Trophoblast cell (in vitro differentiated cells and primary cell): ENCODE measurements at regions not wholly inside any gene's neighbourhood (a gene's known extent, or its start where the extent isn't known, plus 50 kb on each side); places are given as distances from the start of the nearest gene placed in this dataset.

ENCODE experiments used
- DNase-seq, 2 donors: peaks; one replicate each; pipeline ENCODE4 v3.0.0-alpha.2; 2016
- H2AFZ ChIP-seq: 2 replicates; pipeline ENCODE4 v1.6.1; 2013; ENCODE audit warnings: low read length, moderate library complexity, mild to moderate bottlenecking; ENCODE audit not compliant: insufficient read depth, poor library complexity
- H2AK5ac ChIP-seq: 2 replicates; pipeline ENCODE4 v1.6.1; 2013; ENCODE audit warnings: mild to moderate bottlenecking, low read length
- H2BK120ac ChIP-seq: 2 replicates; pipeline ENCODE4 v1.6.1; 2013; ENCODE audit warnings: low read length, mild to moderate bottlenecking, moderate library complexity; ENCODE audit not compliant: insufficient read depth, poor library complexity
- H2BK12ac ChIP-seq: 2 replicates; pipeline ENCODE4 v1.6.1; 2013; ENCODE audit warnings: mild to moderate bottlenecking, low read length, moderate library complexity
- H2BK5ac ChIP-seq: 2 replicates; pipeline ENCODE4 v1.6.1; 2013; ENCODE audit warnings: low read length, low read depth, moderate library complexity, mild to moderate bottlenecking; ENCODE audit not compliant: poor library complexity
- H3K14ac ChIP-seq: 2 replicates; pipeline ENCODE4 v1.6.1; 2013; ENCODE audit warnings: mild to moderate bottlenecking, low read length
- H3K18ac ChIP-seq: 2 replicates; pipeline ENCODE4 v1.6.1; 2013; ENCODE audit warnings: mild to moderate bottlenecking, low read length
- H3K23ac ChIP-seq: 2 replicates; pipeline ENCODE4 v1.6.1; 2013; ENCODE audit warnings: low read length
- H3K27ac ChIP-seq: 2 replicates; pipeline ENCODE4 v1.5.1; 2013; ENCODE audit warnings: low read depth, mild to moderate bottlenecking, inconsistent platforms, low read length, moderate library complexity
- H3K27me3 ChIP-seq: 2 replicates; pipeline ENCODE4 v1.6.1; 2013; ENCODE audit warnings: inconsistent platforms, mild to moderate bottlenecking, low read length, moderate library complexity; ENCODE audit not compliant: insufficient read depth
- H3K36me3 ChIP-seq, 2 experiments: 1 replicate in 1 of 2; 2 replicates in 1 of 2; pipeline ENCODE4 v1.6.1; 2013; ENCODE audit warnings: low read length in 2 of 2, mild to moderate bottlenecking in 2 of 2, moderate library complexity in 1 of 2; ENCODE audit not compliant: insufficient read depth in 2 of 2, control insufficient read depth in 1 of 2
- H3K4ac ChIP-seq: 2 replicates; pipeline ENCODE4 v1.6.1; 2013; ENCODE audit warnings: low read depth, mild to moderate bottlenecking, low read length, moderate library complexity
- H3K4me1 ChIP-seq, 2 experiments: 1 replicate in 1 of 2; 2 replicates in 1 of 2; pipeline ENCODE4 v1.6.1; 2013; ENCODE audit warnings: low read length in 2 of 2, mild to moderate bottlenecking in 2 of 2, moderate library complexity in 1 of 2; ENCODE audit not compliant: insufficient read depth in 2 of 2, control insufficient read depth in 1 of 2
- H3K4me2 ChIP-seq: 2 replicates; pipeline ENCODE4 v1.6.1; 2013; ENCODE audit warnings: inconsistent platforms, mild to moderate bottlenecking, low read length, moderate library complexity
- H3K4me3 ChIP-seq: 2 replicates; pipeline ENCODE4 v1.5.1; 2013; ENCODE audit warnings: mild to moderate bottlenecking, low read depth, low read length, inconsistent platforms
- H3K79me1 ChIP-seq: one replicate; pipeline ENCODE4 v1.6.1; 2013; ENCODE audit warnings: low read length
- H3K79me2 ChIP-seq: 2 replicates; pipeline ENCODE4 v1.6.1; 2013; ENCODE audit warnings: low read length, mild to moderate bottlenecking; ENCODE audit not compliant: control insufficient read depth, insufficient read depth, poor library complexity
- H3K9ac ChIP-seq: 2 replicates; pipeline ENCODE4 v1.6.1; 2013; ENCODE audit warnings: mild to moderate bottlenecking, low read length
- H3K9me3 ChIP-seq: 2 replicates; pipeline ENCODE4 v1.6.1; 2013; ENCODE audit warnings: low read depth, mild to moderate bottlenecking, control low read depth, inconsistent platforms, low read length; ENCODE audit not compliant: insufficient read depth
- H4K12ac ChIP-seq: 2 replicates; pipeline ENCODE4 v1.6.1; 2013; ENCODE audit warnings: low read depth, mild to moderate bottlenecking, low read length, moderate library complexity
- H4K8ac ChIP-seq: 2 replicates; pipeline ENCODE4 v1.6.1; 2013; ENCODE audit warnings: low read depth, mild to moderate bottlenecking, low read length, moderate library complexity
- H4K91ac ChIP-seq: one replicate; pipeline ENCODE4 v1.6.1; 2013; ENCODE audit warnings: low read depth, mild to moderate bottlenecking, low read length, moderate library complexity
- WGBS: extraction: QIAGEN DNeasy Blood & Tissue Kit; methylation state at CpG from one replicate; pipeline ENCODE4 v1.1.7; 2013; ENCODE audit warnings: missing lambda C conversion rate; ENCODE audit not compliant: insufficient read length, insufficient coverage; ENCODE audit errors: extremely low coverage; 5-methylcytosine and 5-hydroxymethylcytosine counted together

- no CpG with 5 or more reads among the region's 9 CpGs for WGBS
- no peak overlapping the region for H2BK12ac ChIP-seq
Observed at GRCh38 chrX:39954851-39955250, 142.9 kb downstream of the BCOR start.

GRCh38 chrX:39955625-39956024, 142.1 kb downstream of the BCOR start:
- H3K23ac ChIP-seq = no peak overlapping the region
- H3K79me1 ChIP-seq = no peaks in the 10 kb centered on the region
- no peak overlapping the region for H2BK5ac ChIP-seq
- H3K9ac ChIP-seq = no peak overlapping the region
- H3K9me3 ChIP-seq = no peaks in the 10 kb centered on the region
- no peak overlapping the region for H4K12ac ChIP-seq
- H3K27ac ChIP-seq = no peak overlapping the region
- no peak overlapping the region for H3K4ac ChIP-seq
- no peak overlapping the region for H3K4me2 ChIP-seq
- no peak for DNase-seq
- H2AFZ ChIP-seq = no peak overlapping the region
- no peaks in the 10 kb centered on the region for H3K36me3 ChIP-seq
- no peaks in the 10 kb centered on the region for H3K79me2 ChIP-seq
- H3K4me1 ChIP-seq = peaks cover 0 to 3% of the 10 kb centered on the region in 2 experiments
- no peak overlapping the region for H3K18ac ChIP-seq
- no peak overlapping the region for H3K14ac ChIP-seq
- peak overlapping the region; percentile 44 for H2BK12ac ChIP-seq
- no peak overlapping the region for H2AK5ac ChIP-seq
- H2BK120ac ChIP-seq = no peak overlapping the region
- no peaks in the 10 kb centered on the region for H3K27me3 ChIP-seq
- H4K91ac ChIP-seq = peak overlapping the region; percentile 10
- no CpG with 5 or more reads among the region's 4 CpGs for WGBS
- no peak overlapping the region for H3K4me3 ChIP-seq
- no peak overlapping the region for H4K8ac ChIP-seq

More at GRCh38 chrX:39954851-39955250, 142.9 kb downstream of the BCOR start:
- H3K36me3 ChIP-seq = no peaks in the 10 kb centered on the region
- no peaks in the 10 kb centered on the region for H3K9me3 ChIP-seq
- H3K27ac ChIP-seq = no peak overlapping the region
- H3K9ac ChIP-seq = no peak overlapping the region
- no peak overlapping the region for H2BK120ac ChIP-seq
- H4K8ac ChIP-seq = no peak overlapping the region
- H4K91ac ChIP-seq = no peak overlapping the region
- no peak overlapping the region for H2AFZ ChIP-seq
- no peak overlapping the region for H3K14ac ChIP-seq
- no peaks in the 10 kb centered on the region for H3K27me3 ChIP-seq
- no peak overlapping the region for H3K4ac ChIP-seq
- H3K18ac ChIP-seq = no peak overlapping the region
- H3K4me1 ChIP-seq = peaks cover 0 to 3% of the 10 kb centered on the region in 2 experiments
- H3K4me3 ChIP-seq = no peak overlapping the region
- H4K12ac ChIP-seq = no peak overlapping the region
- H3K79me2 ChIP-seq = no peaks in the 10 kb centered on the region
- no peaks in the 10 kb centered on the region for H3K79me1 ChIP-seq
- no peak overlapping the region for H3K4me2 ChIP-seq
- no peak overlapping the region for H3K23ac ChIP-seq
- DNase-seq = no peak
- no peak overlapping the region for H2AK5ac ChIP-seq
- H2BK5ac ChIP-seq = no peak overlapping the region

GRCh38 chrX:39956803-39957394, 140.9 kb downstream of the BCOR start:
- no peak overlapping the region for H4K91ac ChIP-seq
- H3K23ac ChIP-seq = no peak overlapping the region
- H3K4ac ChIP-seq = no peak overlapping the region
- H3K4me3 ChIP-seq = no peak overlapping the region
- no peak overlapping the region for H3K27ac ChIP-seq
- no peak for DNase-seq
- no peak overlapping the region for H4K12ac ChIP-seq
- H4K8ac ChIP-seq = no peak overlapping the region
- H2BK120ac ChIP-seq = no peak overlapping the region
- H3K14ac ChIP-seq = no peak overlapping the region
- H2AK5ac ChIP-seq = no peak overlapping the region
- no peak overlapping the region for H3K4me2 ChIP-seq
- H2AFZ ChIP-seq = no peak overlapping the region
- H3K79me2 ChIP-seq = no peaks in the 10 kb centered on the region
- H2BK12ac ChIP-seq = no peak overlapping the region
- no peak overlapping the region for H3K9ac ChIP-seq
- no peaks in the 10 kb centered on the region for H3K36me3 ChIP-seq
- no peak overlapping the region for H3K18ac ChIP-seq
- no CpG with 5 or more reads among the region's 7 CpGs for WGBS
- H3K79me1 ChIP-seq = no peaks in the 10 kb centered on the region
- H2BK5ac ChIP-seq = no peak overlapping the region
- H3K9me3 ChIP-seq = no peaks in the 10 kb centered on the region
- H3K4me1 ChIP-seq = peaks cover 0 to 3% of the 10 kb centered on the region in 2 experiments
- H3K27me3 ChIP-seq = no peaks in the 10 kb centered on the region

DNA sequence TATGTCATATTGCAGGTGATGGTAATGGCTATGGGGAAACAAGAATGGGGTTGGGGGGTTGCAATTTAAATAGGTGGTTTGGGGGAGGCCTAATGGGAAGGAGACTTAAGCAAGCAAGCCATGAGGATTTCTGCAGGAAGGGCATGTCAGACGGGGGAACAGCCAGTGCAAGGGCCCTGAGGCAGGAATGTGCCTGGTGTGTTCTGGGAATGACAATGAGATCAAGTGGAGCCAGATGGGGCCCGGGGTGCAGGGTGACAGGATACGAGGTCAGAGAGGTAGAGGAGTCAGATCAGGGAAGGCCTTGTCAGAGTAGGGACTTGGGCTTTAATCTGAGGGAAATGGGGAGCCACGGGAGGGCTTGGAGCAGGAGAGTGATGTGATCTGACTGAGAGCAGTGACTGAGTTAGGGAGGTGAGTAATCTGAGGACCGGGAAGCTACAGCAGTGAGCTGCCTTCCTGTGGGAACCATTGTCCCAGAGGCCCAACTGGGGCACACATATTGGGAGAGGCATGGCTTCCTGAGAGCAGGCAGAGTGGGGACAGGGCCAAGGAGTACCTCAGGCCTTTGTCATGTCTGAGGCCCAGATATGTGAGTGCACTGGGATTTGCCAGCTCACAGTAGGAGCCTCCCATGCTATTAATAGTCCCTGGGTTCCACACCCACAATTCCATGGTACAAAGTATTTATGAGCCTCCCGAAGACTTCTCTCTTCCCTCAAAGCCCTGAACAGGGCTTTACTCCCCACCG, 139.8 kb downstream of the BCOR start:
- Histone ChIP-seq H4K8ac (no peak overlapping the region), H2BK5ac (no peak overlapping the region), H3K27me3 (no peaks in the 10 kb centered on the region), H2BK120ac (no peak overlapping the region), H4K91ac (no peak overlapping the region), H3K14ac (no peak overlapping the region), H4K12ac (no peak overlapping the region), H3K79me1 (no peaks in the 10 kb centered on the region), H3K79me2 (no peaks in the 10 kb centered on the region), H3K36me3 (no peaks in the 10 kb centered on the region), H3K4ac (no peak overlapping the region), H3K4me1 (peaks cover 0 to 3% of the 10 kb centered on the region in 2 experiments), H3K9me3 (no peaks in the 10 kb centered on the region), H3K9ac (no peak overlapping the region), H3K4me2 (no peak overlapping the region), H3K18ac (no peak overlapping the region), H2AK5ac (no peak overlapping the region), H3K27ac (no peak overlapping the region), H3K4me3 (no peak overlapping the region), H3K23ac (no peak overlapping the region), H2AFZ (no peak overlapping the region), H2BK12ac (no peak overlapping the region)
- no CpG with 5 or more reads among the region's 7 CpGs for WGBS
- DNase-seq = no peak
